Fibroblast of villous mesenchyme (primary cell): ENCODE measurements at regions not wholly inside any gene's neighbourhood (a gene's known extent, or its start where the extent isn't known, plus 50 kb on each side); places are given as distances from the start of the nearest gene placed in this dataset.

ENCODE experiments used
- DNase-seq: peaks from one replicate; pipeline ENCODE4 v3.0.0-alpha.2; 2010; ENCODE audit warnings: low read depth
- H3K4me3 ChIP-seq: 2 replicates; pipeline ENCODE4 v1.5.1; 2011; ENCODE audit warnings: low read depth, mild to moderate bottlenecking, low read length
- CTCF ChIP-seq: IDR thresholded peaks from 2 replicates; pipeline ENCODE4 v1.5.1; 2012; ENCODE audit warnings: low read depth, mild to moderate bottlenecking, low read length; ENCODE audit not compliant: insufficient read depth

GRCh38 chr3:94968519-94968918 lies 905.7 kb downstream of the NSUN3 start:
- no peak overlapping the region for H3K4me3 ChIP-seq
- no peak for TF ChIP-seq CTCF
- DNase-seq = no peak

- no peak for TF ChIP-seq CTCF
- no peak for DNase-seq
- no peak overlapping the region for H3K4me3 ChIP-seq
Observed at GRCh38 chr3:94972066-94972465, 909.2 kb downstream of the NSUN3 start.

- TF ChIP-seq CTCF = no peak
- H3K4me3 ChIP-seq = no peak overlapping the region
- DNase-seq = no peak
Observed at GRCh38 chr3:94978084-94978483, 915.2 kb downstream of the NSUN3 start.

GRCh38 chr3:94985778-94986177 lies 922.9 kb downstream of the NSUN3 start:
- no peak for DNase-seq

GRCh38 chr3:94990952-94991705 lies 928.3 kb downstream of the NSUN3 start:
- no peak for TF ChIP-seq CTCF
- no peak overlapping the region for H3K4me3 ChIP-seq
- no peak for DNase-seq

More at GRCh38 chr3:94985778-94986177, 922.9 kb downstream of the NSUN3 start:
- no peak overlapping the region for H3K4me3 ChIP-seq
- TF ChIP-seq CTCF = no peak

- no peak overlapping the region for H3K4me3 ChIP-seq
- no peak for DNase-seq
- TF ChIP-seq CTCF = no peak
Observed at GRCh38 chr3:94996743-94997142, 933.9 kb downstream of the NSUN3 start.
